K562 (cell line): ENCODE measurements at regions not wholly inside any gene's neighbourhood (a gene's known extent, or its start where the extent isn't known, plus 50 kb on each side); places are given as distances from the start of the nearest gene placed in this dataset.

Experiments
- ATAC-seq: fragments of 200-7000 bp; cut with Tn5 transposase; 3 replicates; pipeline ENCODE4 v1.9.1; 2020; ENCODE audit warnings: moderate library complexity
- BruUV-seq: library from RNA; stranded (reverse); fragments of 400-500 nt; replicated peaks from 2 replicates; lab custom pipeline; 2021; lab: Mats Ljungman, UMichigan
- CTCF ChIA-PET: fragments of 300-600 bp; formaldehyde crosslinking; extraction: SDS; loops from one replicate; lab custom pipeline; 2021; ENCODE audit warnings: low intra/inter-chr PET ratio; lab: Yijun Ruan, JAX
- POLR2A ChIA-PET: fragments of 300-600, 350-650 bp; sonication (Branson Sonifier 250); formaldehyde crosslinking; extraction: SDS; loops from one replicate; lab custom pipeline; 2021; ENCODE audit warnings: antibody characterized with exemption, inconsistent platforms; lab: Yijun Ruan, JAX
- DNase-seq, 4 experiments: peaks; one replicate each; pipeline versions ENCODE4 v3.0.0 to v3.0.0-alpha.2; 2011 to 2018; ENCODE audit warnings: low spot score in 3 of 4, mixed read lengths in 3 of 4; ENCODE audit errors: extremely low read depth in 1 of 4
- FAIRE-seq: peaks from 2 replicates; lab custom pipeline; 2011; peaks lifted over from hg19 to GRCh38; lab: Jason Lieb, UNC
- H2AFZ ChIP-seq: 2 replicates; pipeline ENCODE4 v1.6.0; 2011; ENCODE audit warnings: low read depth, low read length, control low read depth, inconsistent platforms
- H3K27ac ChIP-seq: fragments of 200-600 bp; 3 replicates; pipeline ENCODE4 v1.8.0; 2011; ENCODE audit warnings: low read depth, mild to moderate bottlenecking, control low read depth, inconsistent platforms, low read length, moderate library complexity, mixed read lengths; ENCODE audit errors: extremely low read depth
- H3K27me3 ChIP-seq, 2 experiments: fragments of 300-600 bp in 1 of 2; 2 replicates in 1 of 2; 3 replicates in 1 of 2; pipeline versions ENCODE4 v1.6.0 to v1.8.0; 2011; ENCODE audit warnings: inconsistent platforms in 2 of 2, low read length in 2 of 2, mild to moderate bottlenecking in 1 of 2, mixed read lengths in 1 of 2, moderate library complexity in 1 of 2; ENCODE audit not compliant: control insufficient read depth in 2 of 2, insufficient read depth in 2 of 2
- H3K36me3 ChIP-seq: fragments of 300-600 bp; 3 replicates; pipeline ENCODE4 v1.8.0; 2011; ENCODE audit warnings: mild to moderate bottlenecking, low read length, inconsistent platforms; ENCODE audit not compliant: control insufficient read depth, insufficient read depth
- H3K4me1 ChIP-seq, 2 experiments: fragments of 200-600 bp in 1 of 2; replicated peaks in 1 of 2; 2 replicates in 1 of 2; 3 replicates in 1 of 2; pipeline versions ENCODE4 v1.5.1 to v1.8.0; 2011; ENCODE audit warnings: inconsistent platforms in 2 of 2, low read length in 2 of 2, mild to moderate bottlenecking in 1 of 2, mixed read lengths in 1 of 2, moderate library complexity in 1 of 2; ENCODE audit not compliant: control insufficient read depth in 2 of 2, insufficient read depth in 2 of 2
- H3K4me2 ChIP-seq: 2 replicates; pipeline ENCODE4 v1.6.1; 2011; ENCODE audit warnings: low read length, control low read depth, inconsistent platforms, mixed read lengths; ENCODE audit not compliant: insufficient read depth
- H3K4me3 ChIP-seq: fragments of 200-600 bp; sonication (generic), shearing (Covaris generic); 2 replicates; pipeline ENCODE4 v1.5.1; 2016; ENCODE audit warnings: control low read depth, inconsistent platforms
- H3K79me2 ChIP-seq: fragments of 200-600 bp; 3 replicates; pipeline ENCODE4 v1.8.0; 2011; ENCODE audit warnings: low read length, inconsistent platforms; ENCODE audit not compliant: control insufficient read depth, insufficient read depth
- H3K9ac ChIP-seq, 2 experiments: 2 replicates each; pipeline versions ENCODE4 v1.6.0 to v1.6.1; 2011; ENCODE audit warnings: low read depth in 2 of 2, low read length in 2 of 2, control low read depth in 1 of 2, inconsistent platforms in 1 of 2, mild to moderate bottlenecking in 1 of 2, mixed read lengths in 1 of 2; ENCODE audit not compliant: insufficient read depth in 1 of 2
- H3K9me1 ChIP-seq: one replicate; pipeline ENCODE4 v1.6.0; 2011; ENCODE audit warnings: inconsistent platforms, mild to moderate bottlenecking, low read length, moderate library complexity; ENCODE audit not compliant: control insufficient read depth, insufficient read depth
- H3K9me3 ChIP-seq: replicated peaks from 2 replicates; pipeline ENCODE4 v1.5.1; 2011; ENCODE audit warnings: low read depth, low read length, inconsistent platforms; ENCODE audit not compliant: control insufficient read depth, insufficient read depth
- H4K20me1 ChIP-seq: replicated peaks from 2 replicates; pipeline ENCODE4 v1.6.1; 2011; ENCODE audit warnings: low read length, inconsistent platforms, mixed read lengths; ENCODE audit not compliant: control insufficient read depth, insufficient read depth
- EZH2 ChIP-seq: IDR thresholded peaks from 2 replicates; pipeline ENCODE4 v1.6.1; 2012; ENCODE audit warnings: low read depth, mild to moderate bottlenecking, inconsistent platforms, low read length, borderline replicate concordance
- NEUROD1 ChIP-seq: fragments of 150-350 bp; IDR thresholded peaks from 2 replicates; pipeline ENCODE4 v1.6.1; 2014; ENCODE audit warnings: borderline replicate concordance, low read length, low read depth; ENCODE audit not compliant: partially characterized antibody
- PTTG1 ChIP-seq: fragments of 450-650 bp; IDR thresholded peaks from 2 replicates; pipeline ENCODE4 v1.6.1; 2016; ENCODE audit warnings: low read depth, mild to moderate bottlenecking, missing genetic modification characterization, missing compliant biosample characterization
- XRCC3 ChIP-seq: fragments of 450-650 bp; IDR thresholded peaks from 2 replicates; pipeline ENCODE4 v1.6.1; 2017; ENCODE audit warnings: mild to moderate bottlenecking, moderate library complexity
- ZFX ChIP-seq: sonication (generic); formaldehyde crosslinking; IDR thresholded peaks from 2 replicates; pipeline ENCODE4 v1.8.0; 2022; ENCODE audit warnings: mild to moderate bottlenecking, missing genetic modification reagents, moderate library complexity
- ZNF592 ChIP-seq: fragments of 450-650 bp; IDR thresholded peaks from 2 replicates; pipeline ENCODE4 v1.6.1; 2017; ENCODE audit warnings: antibody characterized with exemption, mild to moderate bottlenecking
- WGBS: fragments of 100-300 bp; shearing (Covaris generic); methylation state at CpG from one replicate; pipeline ENCODE4 v1.1.6; 2016; ENCODE audit warnings: low coverage, mixed read lengths; ENCODE audit not compliant: insufficient coverage; ENCODE audit errors: missing lambda C conversion rate; 5-methylcytosine and 5-hydroxymethylcytosine counted together
- in situ Hi-C: fragments of 300-500 bp; cut with MboI; formaldehyde crosslinking; loops from 4 replicates; pipeline ENCODE4 v1.15.0; 2018; ENCODE audit warnings: inconsistent platforms, mixed read lengths
- intact Hi-C: fragments of 100-400 bp; cut with micrococcal nuclease; formaldehyde crosslinking; loops from 2 replicates; pipeline ENCODE4 v1.14.2; 2022
- TF ChIP-seq, protein P1 (sequence below): fragments of 450-650 bp; IDR thresholded peaks from 2 replicates; pipeline ENCODE4 v1.6.1; 2017; ENCODE audit warnings: mild to moderate bottlenecking, moderate library complexity

DNA sequence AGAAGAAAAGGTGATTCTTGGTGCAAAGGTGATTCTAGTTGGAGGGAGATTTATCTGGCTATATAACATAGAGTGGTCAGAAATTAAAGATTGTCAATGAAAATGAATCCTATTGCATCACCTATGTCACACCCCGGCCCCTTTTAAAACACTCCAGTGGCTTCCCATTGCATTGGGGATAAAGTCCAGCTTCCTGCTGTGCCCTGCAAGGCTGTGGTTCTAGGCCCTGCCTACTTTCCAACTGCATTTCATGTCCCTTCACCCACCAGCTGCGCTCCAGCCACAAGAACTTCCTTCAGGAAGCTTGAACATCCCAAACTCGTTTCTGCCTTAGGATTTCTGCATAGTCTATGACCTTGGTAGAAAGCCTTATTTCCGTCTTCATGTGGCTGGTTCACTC is 118.7 kb upstream of the UMPS start:
- no peak for TF ChIP-seq ZNF592
- TF ChIP-seq NEUROD1, result no peak
- no peak for TF ChIP-seq ZFX (CRISPR knock-in tag)
- no peak for TF ChIP-seq PTTG1 (tag)
- no peak for TF ChIP-seq XRCC3
- TF ChIP-seq, protein P1, sequence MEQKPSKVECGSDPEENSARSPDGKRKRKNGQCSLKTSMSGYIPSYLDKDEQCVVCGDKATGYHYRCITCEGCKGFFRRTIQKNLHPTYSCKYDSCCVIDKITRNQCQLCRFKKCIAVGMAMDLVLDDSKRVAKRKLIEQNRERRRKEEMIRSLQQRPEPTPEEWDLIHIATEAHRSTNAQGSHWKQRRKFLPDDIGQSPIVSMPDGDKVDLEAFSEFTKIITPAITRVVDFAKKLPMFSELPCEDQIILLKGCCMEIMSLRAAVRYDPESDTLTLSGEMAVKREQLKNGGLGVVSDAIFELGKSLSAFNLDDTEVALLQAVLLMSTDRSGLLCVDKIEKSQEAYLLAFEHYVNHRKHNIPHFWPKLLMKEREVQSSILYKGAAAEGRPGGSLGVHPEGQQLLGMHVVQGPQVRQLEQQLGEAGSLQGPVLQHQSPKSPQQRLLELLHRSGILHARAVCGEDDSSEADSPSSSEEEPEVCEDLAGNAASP, result no peak
- no peak for TF ChIP-seq EZH2
- TF ChIP-seq, all 486 proteins: peak for 0
- ATAC-seq, result no peak
- H3K4me1 ChIP-seq, result peaks cover 0 to 10% of the 10 kb centered on the region in 2 experiments; a peak in 3 of 5 replicates
- DNase-seq, result no peak
- no peak overlapping the region for H2AFZ ChIP-seq
- intact Hi-C loops, result no loop called here
- no peak overlapping the region for H3K4me3 ChIP-seq
- no peaks in the 10 kb centered on the region for H3K79me2 ChIP-seq
- CTCF ChIA-PET, result no interaction called here
- no peaks in the 10 kb centered on the region for H3K36me3 ChIP-seq
- H3K9me1 ChIP-seq, result no peaks in the 10 kb centered on the region
- no peak for FAIRE-seq
- H3K9me3 ChIP-seq, result no peaks in the 10 kb centered on the region
- no peaks in the 10 kb centered on the region for H4K20me1 ChIP-seq
- no TSS peak for BruUV-seq
- in situ Hi-C loops, result no loop called here
- H3K27ac ChIP-seq, result no peak overlapping the region
- POLR2A ChIA-PET, result interaction anchor here (1.1 to 1.5 kb wide), 3 partner anchors 9 to 20 kb away, joined by 3 to 9 read pairs (median 3); no protein-coding TSS in a partner anchor
- H3K9ac ChIP-seq, result no peak overlapping the region
- H3K27me3 ChIP-seq, result no peaks in the 10 kb centered on the region
- WGBS, result 75% methylated on average over 4 of the region's 4 CpGs
- H3K4me2 ChIP-seq, result no peak overlapping the region
